Hepatocyte (in vitro differentiated cells): ENCODE measurements at regions not wholly inside any gene's neighbourhood (a gene's known extent, or its start where the extent isn't known, plus 50 kb on each side); places are given as distances from the start of the nearest gene placed in this dataset.

Experiments used
- CTCF ChIP-seq: fragments of 200-600 bp; sonication (generic); IDR thresholded peaks from 2 replicates; pipeline ENCODE4 v1.5.1; 2016; ENCODE audit warnings: antibody characterized with exemption, mild to moderate bottlenecking; ENCODE audit not compliant: poor library complexity
- EZH2 ChIP-seq: fragments of 200-600 bp; sonication (generic); IDR thresholded peaks from 2 replicates; pipeline ENCODE4 v1.6.1; 2016; ENCODE audit warnings: antibody characterized with exemption, mild to moderate bottlenecking, borderline replicate concordance
- EZH2phosphoT487 ChIP-seq: fragments of 200-600 bp; sonication (generic); IDR thresholded peaks from one replicate; pipeline ENCODE4 v1.6.1; 2018; ENCODE audit warnings: antibody characterized with exemption, mild to moderate bottlenecking, low read depth, moderate library complexity; ENCODE audit not compliant: unreplicated experiment, severe bottlenecking

GRCh38 chr3:38907426-38907825 lies 91.4 kb upstream of the SCN10A start:
- TF ChIP-seq CTCF (no peak), EZH2phosphoT487 (no peak), EZH2 (no peak)
